AG08395 (cell line): ENCODE measurements at regions not wholly inside any gene's neighbourhood (a gene's known extent, or its start where the extent isn't known, plus 50 kb on each side); places are given as distances from the start of the nearest gene placed in this dataset.
"Not testable (repeated sequence)": the region's sequence is repeated elsewhere in the genome, so short reads cannot be mapped to it uniquely, and the experiment has no call there.

Experiments used
- DNase-seq: peaks from one replicate; pipeline ENCODE4 v3.0.0; 2012; ENCODE audit warnings: mixed read lengths, low spot score

- DNase-seq: no peak
These were observed 97.2 kb downstream of the KDR start for GRCh38 chr4:55028196-55028595.

- no peak for DNase-seq
These were observed 97.8 kb downstream of the KDR start for GRCh38 chr4:55027596-55027995.

- DNase-seq: not testable (repeated sequence)
These were observed 99.9 kb downstream of the KDR start for GRCh38 chr4:55025456-55025855.

- DNase-seq: no peak
These were observed 102.4 kb downstream of the KDR start for GRCh38 chr4:55023030-55023429.

- DNase-seq: no peak
These were observed 104.2 kb downstream of the KDR start for GRCh38 chr4:55021214-55021613.

GRCh38 chr4:55020131-55020530 is 105.3 kb downstream of the KDR start:
- DNase-seq: no peak

GRCh38 chr4:55018978-55019377 is 106.4 kb downstream of the KDR start:
- DNase-seq: no peak

GRCh38 chr4:55018521-55018920 is 106.9 kb downstream of the KDR start:
- DNase-seq: no peak

GRCh38 chr4:55017406-55017805 is 108.0 kb downstream of the KDR start:
- no peak for DNase-seq

- no peak for DNase-seq
These were observed 109.3 kb downstream of the KDR start for GRCh38 chr4:55016131-55016530.

- no peak for DNase-seq
These were observed 110.5 kb downstream of the KDR start for GRCh38 chr4:55014876-55015275.

GRCh38 chr4:55013431-55013955 is 111.9 kb downstream of the KDR start:
- DNase-seq: no peak

- DNase-seq: no peak
These were observed 112.8 kb downstream of the KDR start for GRCh38 chr4:55012363-55013230.

GRCh38 chr4:55011761-55012160 is 113.6 kb downstream of the KDR start:
- DNase-seq: no peak

GRCh38 chr4:55010550-55010949 is 114.8 kb downstream of the KDR start:
- no peak for DNase-seq

- DNase-seq: peak; percentile 16
These were observed 117.0 kb downstream of the KDR start for GRCh38 chr4:55008166-55009056.

- DNase-seq: no peak
These were observed 119.5 kb downstream of the KDR start for GRCh38 chr4:55005910-55006309.

- no peak for DNase-seq
These were observed 120.6 kb downstream of the KDR start for GRCh38 chr4:55004831-55005230.

GRCh38 chr4:55002431-55002830 is 123.0 kb downstream of the KDR start:
- no peak for DNase-seq

GRCh38 chr4:55001538-55001937 is 123.9 kb downstream of the KDR start:
- no peak for DNase-seq

GRCh38 chr4:54999003-54999402 is 126.4 kb downstream of the KDR start:
- peak; percentile 12 for DNase-seq

- not testable (repeated sequence) for DNase-seq
These were observed 131.8 kb downstream of the KDR start for GRCh38 chr4:54993473-54994026.
